Activated naive CD4-positive, alpha-beta T cell treated with anti-CD3 and anti-CD28 coated beads, Interleukin-2, amount 10 ng/mL, durations not matched to agents 7 days and 5 days (primary cell): ENCODE measurements at regions not wholly inside any gene's neighbourhood (a gene's known extent, or its start where the extent isn't known, plus 50 kb on each side); places are given as distances from the start of the nearest gene placed in this dataset.
"Not testable (repeated sequence)": the region's sequence is repeated elsewhere in the genome, so short reads cannot be mapped to it uniquely, and the experiment has no call there.

Source experiments
- CTCF ChIA-PET: fragments of 350-600 bp; sonication (Branson Sonifier 250); formaldehyde crosslinking; loops from one replicate; lab custom pipeline; 2021; ENCODE audit warnings: antibody characterized with exemption; lab: Charles Lee
- DNase-seq: peaks from one replicate; pipeline ENCODE4 v3.0.0-alpha.2; 2020
- H3K27ac Mint-ChIP-seq: one replicate; pipeline ENCODE4 v1.8.0; 2021; ENCODE audit warnings: mild to moderate bottlenecking, moderate library complexity, mixed read lengths
- H3K27me3 Mint-ChIP-seq: one replicate; pipeline ENCODE4 v1.8.0; 2021; ENCODE audit warnings: mild to moderate bottlenecking, mixed read lengths
- H3K36me3 Mint-ChIP-seq: one replicate; pipeline ENCODE4 v1.8.0; 2021; ENCODE audit warnings: mixed read lengths
- H3K4me1 Mint-ChIP-seq: one replicate; pipeline ENCODE4 v1.8.0; 2021; ENCODE audit warnings: mixed read lengths
- H3K4me3 Mint-ChIP-seq: one replicate; pipeline ENCODE4 v1.8.0; 2021; ENCODE audit warnings: mild to moderate bottlenecking, moderate library complexity, mixed read lengths
- H3K9me3 Mint-ChIP-seq: one replicate; pipeline ENCODE4 v1.8.0; 2021; ENCODE audit warnings: mixed read lengths

DNA sequence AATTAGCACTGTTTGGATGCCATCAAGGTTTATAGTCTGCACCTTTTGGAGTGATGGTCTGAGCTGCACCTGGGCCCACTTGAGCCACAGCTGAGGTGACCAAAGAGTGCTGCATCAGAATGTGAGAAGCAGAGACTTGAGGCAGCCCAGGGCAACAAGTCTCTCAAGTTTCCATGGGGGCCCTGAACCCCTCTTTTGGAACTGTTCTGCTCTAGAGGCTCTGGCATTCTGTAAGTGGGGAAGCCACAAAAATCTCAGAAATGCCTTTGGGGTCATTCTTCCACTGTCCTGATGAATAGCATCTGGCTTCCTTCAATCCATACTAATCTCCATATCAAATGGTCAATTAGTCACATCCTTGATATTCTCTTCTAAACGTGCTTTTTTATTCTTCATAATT lies 298.4 kb upstream of the MAOA start:
- H3K27me3 Mint-ChIP-seq = no peaks in the 10 kb centered on the region
- H3K4me1 Mint-ChIP-seq = no peaks in the 10 kb centered on the region
- H3K4me3 Mint-ChIP-seq = no peak overlapping the region
- DNase-seq = no peak
- CTCF ChIA-PET = interaction anchor here (0.6 kb wide), 1 partner anchor 232 kb away, joined by 3 read pairs; no protein-coding TSS in a partner anchor
- no peak overlapping the region for H3K27ac Mint-ChIP-seq
- H3K9me3 Mint-ChIP-seq = no peaks in the 10 kb centered on the region
- no peaks in the 10 kb centered on the region for H3K36me3 Mint-ChIP-seq

DNA sequence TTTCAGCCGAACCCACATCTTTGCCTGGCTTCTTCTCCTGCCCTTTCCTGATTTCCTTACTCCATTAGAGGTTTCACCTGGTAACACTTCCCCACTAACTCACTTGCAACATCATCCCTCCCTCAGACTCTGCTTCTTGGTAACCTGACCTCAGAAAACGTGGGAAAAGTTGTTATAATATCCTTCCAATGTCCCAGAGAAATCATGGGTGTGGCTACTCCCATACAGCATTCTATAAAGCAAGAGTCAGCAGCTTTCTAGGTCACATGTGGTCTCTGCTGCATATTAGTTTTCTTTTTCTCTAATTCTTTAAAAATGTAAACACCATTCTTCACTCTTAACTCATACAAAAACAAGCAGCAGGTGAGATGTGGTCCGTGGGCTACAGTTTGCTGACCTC lies 283.1 kb upstream of the MAOA start:
- H3K27me3 Mint-ChIP-seq = no peaks in the 10 kb centered on the region
- H3K9me3 Mint-ChIP-seq = no peaks in the 10 kb centered on the region
- H3K27ac Mint-ChIP-seq = no peak overlapping the region
- no peaks in the 10 kb centered on the region for H3K36me3 Mint-ChIP-seq
- no peak overlapping the region for H3K4me3 Mint-ChIP-seq
- no peak for DNase-seq
- CTCF ChIA-PET = no interaction called here
- H3K4me1 Mint-ChIP-seq = no peaks in the 10 kb centered on the region

GRCh38 chrX:43375136-43375535 lies 281.0 kb upstream of the MAOA start:
- no peaks in the 10 kb centered on the region for H3K9me3 Mint-ChIP-seq
- CTCF ChIA-PET = no interaction called here
- H3K27me3 Mint-ChIP-seq = no peaks in the 10 kb centered on the region
- H3K36me3 Mint-ChIP-seq = no peaks in the 10 kb centered on the region
- no peak for DNase-seq
- no peak overlapping the region for H3K27ac Mint-ChIP-seq
- H3K4me3 Mint-ChIP-seq = no peak overlapping the region
- no peaks in the 10 kb centered on the region for H3K4me1 Mint-ChIP-seq

- H3K4me1 Mint-ChIP-seq = no peaks in the 10 kb centered on the region
- H3K27ac Mint-ChIP-seq = no peak overlapping the region
- H3K4me3 Mint-ChIP-seq = no peak overlapping the region
- no peak for DNase-seq
- H3K27me3 Mint-ChIP-seq = no peaks in the 10 kb centered on the region
- no peaks in the 10 kb centered on the region for H3K9me3 Mint-ChIP-seq
- CTCF ChIA-PET = no interaction called here
- no peaks in the 10 kb centered on the region for H3K36me3 Mint-ChIP-seq
These were observed 275.4 kb upstream of the MAOA start for GRCh38 chrX:43380704-43381103.

DNA sequence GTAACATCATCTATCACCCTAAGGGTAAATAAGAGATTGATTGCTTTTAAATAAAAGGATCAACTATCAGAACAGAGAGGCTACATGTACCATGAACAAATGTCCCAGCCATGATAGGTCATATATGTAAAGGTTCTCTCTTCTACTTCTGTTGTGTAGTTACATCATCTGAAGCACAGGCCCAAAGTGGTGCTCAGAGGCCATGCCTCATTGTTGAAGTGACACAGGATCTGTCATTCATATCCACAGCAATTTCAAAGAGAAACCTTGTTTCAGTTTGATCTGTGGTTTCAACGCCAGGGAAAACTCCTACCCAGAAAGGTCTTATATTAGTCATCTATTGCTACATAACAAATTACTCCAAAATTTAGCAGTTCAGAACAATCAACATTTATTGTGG lies 269.2 kb upstream of the MAOA start:
- DNase-seq = no peak
- H3K27ac Mint-ChIP-seq = no peak overlapping the region
- no peak overlapping the region for H3K4me3 Mint-ChIP-seq
- CTCF ChIA-PET = no interaction called here
- H3K36me3 Mint-ChIP-seq = no peaks in the 10 kb centered on the region
- H3K4me1 Mint-ChIP-seq = no peaks in the 10 kb centered on the region
- H3K9me3 Mint-ChIP-seq = no peaks in the 10 kb centered on the region
- H3K27me3 Mint-ChIP-seq = no peaks in the 10 kb centered on the region

- Mint-ChIP-seq H3K27me3 (no peaks in the 10 kb centered on the region), H3K4me3 (no peak overlapping the region), H3K36me3 (no peaks in the 10 kb centered on the region), H3K4me1 (no peaks in the 10 kb centered on the region), H3K9me3 (no peaks in the 10 kb centered on the region), H3K27ac (no peak overlapping the region)
- no peak for DNase-seq
- CTCF ChIA-PET = no interaction called here
These were observed 250.9 kb upstream of the MAOA start for GRCh38 chrX:43405191-43405590.

DNA sequence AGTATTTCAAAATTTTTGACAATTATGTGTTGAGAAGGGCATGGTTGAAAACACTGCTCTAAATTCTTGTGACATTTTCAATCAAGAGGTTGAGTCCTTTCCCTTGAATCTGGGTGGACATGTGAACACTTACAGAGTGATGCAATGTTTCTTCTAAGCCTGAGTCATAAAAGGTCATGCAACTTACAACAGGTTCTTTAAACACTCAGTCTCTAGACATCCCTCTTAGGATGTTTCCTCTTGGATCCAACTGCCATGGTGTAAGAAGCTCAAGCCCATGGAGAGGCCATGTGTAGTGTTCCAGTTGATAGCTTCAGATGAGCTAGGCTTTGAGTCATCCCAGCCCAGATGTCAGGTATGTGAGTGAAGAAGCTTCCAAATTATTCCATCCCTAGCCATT lies 232.2 kb upstream of the MAOA start:
- DNase-seq = no peak
- peaks cover 2% of the 10 kb centered on the region for H3K9me3 Mint-ChIP-seq
- no peaks in the 10 kb centered on the region for H3K4me1 Mint-ChIP-seq
- no peaks in the 10 kb centered on the region for H3K36me3 Mint-ChIP-seq
- no peak overlapping the region for H3K4me3 Mint-ChIP-seq
- no peaks in the 10 kb centered on the region for H3K27me3 Mint-ChIP-seq
- CTCF ChIA-PET = no interaction called here
- H3K27ac Mint-ChIP-seq = no peak overlapping the region

DNA sequence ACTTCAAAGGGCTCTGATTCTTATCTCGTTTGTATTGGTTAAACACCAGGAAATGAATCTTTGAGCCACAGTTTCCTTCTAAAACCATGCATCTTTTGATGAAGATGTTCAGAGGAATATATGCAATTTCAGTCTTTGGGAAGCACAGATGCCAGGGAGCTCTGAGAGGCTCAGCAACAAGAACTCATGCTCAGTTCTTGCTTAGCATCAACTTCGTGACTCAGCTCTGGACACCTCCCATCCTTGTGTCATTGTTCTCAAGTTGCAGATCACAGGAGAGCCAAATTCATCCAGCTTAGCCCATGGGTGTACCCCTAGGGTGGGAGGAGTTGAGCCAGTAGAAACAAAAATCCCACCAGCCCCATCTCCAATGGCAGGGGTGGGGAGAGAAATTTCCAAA lies 219.6 kb upstream of the MAOA start:
- CTCF ChIA-PET = no interaction called here
- no peak overlapping the region for H3K4me3 Mint-ChIP-seq
- H3K27me3 Mint-ChIP-seq = no peaks in the 10 kb centered on the region
- no peaks in the 10 kb centered on the region for H3K36me3 Mint-ChIP-seq
- no peak overlapping the region for H3K27ac Mint-ChIP-seq
- DNase-seq = no peak
- no peaks in the 10 kb centered on the region for H3K9me3 Mint-ChIP-seq
- H3K4me1 Mint-ChIP-seq = peaks cover 2% of the 10 kb centered on the region

- Mint-ChIP-seq H3K4me1 (no peaks in the 10 kb centered on the region), H3K9me3 (peaks cover 6% of the 10 kb centered on the region), H3K4me3 (no peak overlapping the region), H3K27ac (no peak overlapping the region), H3K27me3 (no peaks in the 10 kb centered on the region), H3K36me3 (no peaks in the 10 kb centered on the region)
- no peak for DNase-seq
- CTCF ChIA-PET = no interaction called here
These were observed 209.3 kb upstream of the MAOA start for GRCh38 chrX:43446752-43447151.

DNA sequence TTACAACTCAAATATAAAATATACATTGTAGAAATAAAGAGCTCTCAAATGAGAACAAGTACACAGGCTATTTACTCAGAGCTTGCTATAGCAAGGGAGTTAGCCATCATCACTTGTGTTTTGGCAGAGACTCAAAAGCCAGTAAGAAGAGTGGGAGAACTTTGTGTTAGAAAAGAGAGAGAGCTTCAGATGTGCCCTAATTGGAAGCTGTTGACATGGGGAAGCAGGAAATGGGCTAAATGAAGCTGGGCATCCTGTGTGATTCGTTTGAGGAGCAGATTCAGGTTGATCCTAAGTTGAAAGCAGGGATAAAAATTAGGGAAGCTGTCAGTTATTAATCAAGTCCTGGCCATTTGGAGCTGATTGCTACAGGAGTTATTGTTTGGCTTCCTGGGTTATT lies 207.4 kb upstream of the MAOA start:
- Mint-ChIP-seq H3K4me1 (no peaks in the 10 kb centered on the region), H3K36me3 (no peaks in the 10 kb centered on the region), H3K27ac (no peak overlapping the region), H3K9me3 (peaks cover 16% of the 10 kb centered on the region), H3K27me3 (no peaks in the 10 kb centered on the region), H3K4me3 (no peak overlapping the region)
- CTCF ChIA-PET = no interaction called here
- DNase-seq = no peak

DNA sequence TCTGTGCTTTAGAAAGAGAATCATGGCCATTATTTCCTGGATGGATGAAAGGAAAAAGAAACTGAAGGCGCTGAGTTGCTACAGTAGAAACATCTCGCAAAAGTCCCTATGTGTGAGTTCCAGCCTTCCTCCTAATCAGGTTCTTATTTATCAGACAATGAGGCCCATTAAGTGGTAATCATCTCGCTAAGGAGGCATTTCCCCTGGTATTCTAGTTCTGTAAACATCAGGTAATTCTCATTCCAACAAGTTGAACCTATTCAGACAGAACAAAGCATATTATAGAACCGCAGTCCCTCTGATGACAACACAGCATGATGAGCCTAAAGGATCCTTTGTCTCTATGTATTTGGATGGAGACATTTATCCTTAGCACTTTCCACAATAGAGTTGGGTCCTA lies 205.7 kb upstream of the MAOA start:
- no peak overlapping the region for H3K27ac Mint-ChIP-seq
- DNase-seq = no peak
- H3K36me3 Mint-ChIP-seq = no peaks in the 10 kb centered on the region
- CTCF ChIA-PET = no interaction called here
- H3K27me3 Mint-ChIP-seq = no peaks in the 10 kb centered on the region
- no peaks in the 10 kb centered on the region for H3K4me1 Mint-ChIP-seq
- H3K9me3 Mint-ChIP-seq = peaks cover 16% of the 10 kb centered on the region
- no peak overlapping the region for H3K4me3 Mint-ChIP-seq

GRCh38 chrX:43451976-43452686 lies 204.0 kb upstream of the MAOA start:
- H3K27me3 Mint-ChIP-seq, DNase-seq, H3K36me3 Mint-ChIP-seq, H3K27ac Mint-ChIP-seq, H3K4me1 Mint-ChIP-seq, CTCF ChIA-PET, H3K4me3 Mint-ChIP-seq: not testable (repeated sequence)
- peaks cover 16% of the 10 kb centered on the region for H3K9me3 Mint-ChIP-seq

- no peak overlapping the region for H3K4me3 Mint-ChIP-seq
- no peak for DNase-seq
- no peaks in the 10 kb centered on the region for H3K36me3 Mint-ChIP-seq
- H3K27me3 Mint-ChIP-seq = no peaks in the 10 kb centered on the region
- peaks cover 13% of the 10 kb centered on the region for H3K9me3 Mint-ChIP-seq
- H3K27ac Mint-ChIP-seq = no peak overlapping the region
- H3K4me1 Mint-ChIP-seq = no peaks in the 10 kb centered on the region
- CTCF ChIA-PET = no interaction called here
These were observed 200.0 kb upstream of the MAOA start for GRCh38 chrX:43456063-43456462.

GRCh38 chrX:43456906-43457305 lies 199.2 kb upstream of the MAOA start:
- Mint-ChIP-seq H3K4me3 (no peak overlapping the region), H3K9me3 (peaks cover 9% of the 10 kb centered on the region), H3K36me3 (no peaks in the 10 kb centered on the region), H3K27ac (no peak overlapping the region), H3K27me3 (no peaks in the 10 kb centered on the region), H3K4me1 (no peaks in the 10 kb centered on the region)
- CTCF ChIA-PET = no interaction called here
- no peak for DNase-seq

DNA sequence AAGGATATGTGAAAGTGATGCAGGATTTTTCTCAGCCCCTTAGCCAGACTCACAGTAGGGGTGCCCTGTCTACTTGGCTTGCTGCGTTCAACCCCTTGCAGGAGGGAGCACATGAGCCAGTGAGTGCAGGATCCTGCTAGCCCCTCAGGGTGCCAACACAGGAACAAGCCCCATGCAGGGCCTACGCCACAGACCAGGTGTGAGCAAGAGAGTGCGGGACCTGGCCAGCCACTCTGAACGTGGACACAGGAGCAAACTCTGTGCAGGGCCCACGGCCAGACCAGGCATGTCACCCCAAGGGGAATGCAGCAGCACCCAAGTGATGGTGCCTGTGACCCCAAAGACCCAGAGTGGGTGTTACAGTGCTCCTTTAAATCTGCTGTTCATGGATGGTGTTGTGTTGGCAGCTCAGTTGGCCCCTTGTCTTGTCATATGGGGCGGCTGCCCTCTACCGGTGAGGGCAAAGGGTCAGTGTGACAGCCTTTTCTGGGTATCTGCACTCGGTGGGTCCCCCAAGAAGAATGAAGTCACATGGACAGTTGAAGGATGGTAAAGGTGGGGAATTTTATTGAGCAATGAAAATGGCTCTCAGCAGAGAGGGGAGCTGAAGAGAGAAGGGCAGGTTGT lies 188.4 kb upstream of the MAOA start:
- Mint-ChIP-seq H3K4me3 (no peak overlapping the region), H3K36me3 (no peaks in the 10 kb centered on the region), H3K9me3 (no peaks in the 10 kb centered on the region), H3K4me1 (no peaks in the 10 kb centered on the region), H3K27me3 (no peaks in the 10 kb centered on the region), H3K27ac (no peak overlapping the region)
- no peak for DNase-seq
- CTCF ChIA-PET = no interaction called here
